Putamen (tissue), 1 donor: ENCODE measurements at regions not wholly inside any gene's neighbourhood (a gene's known extent, or its start where the extent isn't known, plus 50 kb on each side); places are given as distances from the start of the nearest gene placed in this dataset.

Experiments
- DNase-seq: peaks from one replicate; pipeline ENCODE4 v3.0.0-alpha.2; 2016; ENCODE audit warnings: low spot score

GRCh38 chr12:127528551-127528950 is 738.4 kb upstream of the TMEM132C start:
- no peak for DNase-seq

GRCh38 chr12:127531542-127531941 is 735.4 kb upstream of the TMEM132C start:
- DNase-seq: no peak

GRCh38 chr12:127533353-127533752 is 733.6 kb upstream of the TMEM132C start:
- DNase-seq: no peak

GRCh38 chr12:127536833-127537428 is 730.0 kb upstream of the TMEM132C start:
- no peak for DNase-seq

- no peak for DNase-seq
Measured at GRCh38 chr12:127538316-127538715, 728.7 kb upstream of the TMEM132C start.

GRCh38 chr12:127539226-127539858 is 727.6 kb upstream of the TMEM132C start:
- no peak for DNase-seq

GRCh38 chr12:127542391-127542790 is 724.6 kb upstream of the TMEM132C start:
- no peak for DNase-seq

GRCh38 chr12:127542931-127543330 is 724.0 kb upstream of the TMEM132C start:
- no peak for DNase-seq

GRCh38 chr12:127546721-127547505 is 720.1 kb upstream of the TMEM132C start:
- DNase-seq: no peak

- no peak for DNase-seq
Measured at GRCh38 chr12:127548123-127548553, 718.8 kb upstream of the TMEM132C start.

GRCh38 chr12:127550271-127550670 is 716.7 kb upstream of the TMEM132C start:
- no peak for DNase-seq

- DNase-seq: no peak
Measured at GRCh38 chr12:127552838-127553237, 714.1 kb upstream of the TMEM132C start.

- DNase-seq: no peak
Measured at GRCh38 chr12:127555071-127555470, 711.9 kb upstream of the TMEM132C start.

- DNase-seq: no peak
Measured at GRCh38 chr12:127556231-127556886, 710.6 kb upstream of the TMEM132C start.

GRCh38 chr12:127558361-127558760 is 708.6 kb upstream of the TMEM132C start:
- no peak for DNase-seq

- DNase-seq: peak; percentile 16
Measured at GRCh38 chr12:127559349-127560040, 707.5 kb upstream of the TMEM132C start.

- no peak for DNase-seq
Measured at GRCh38 chr12:127560041-127560478, 706.9 kb upstream of the TMEM132C start.

- DNase-seq: no peak
Measured at GRCh38 chr12:127562816-127563215, 704.2 kb upstream of the TMEM132C start.

GRCh38 chr12:127565241-127565640 is 701.7 kb upstream of the TMEM132C start:
- DNase-seq: no peak

GRCh38 chr12:127567531-127567930 is 699.4 kb upstream of the TMEM132C start:
- no peak for DNase-seq

- no peak for DNase-seq
Measured at GRCh38 chr12:127570387-127570786, 696.6 kb upstream of the TMEM132C start.

GRCh38 chr12:127570793-127571360 is 696.1 kb upstream of the TMEM132C start:
- no peak for DNase-seq
